Fibroblast of lung (primary cell): ENCODE measurements at regions not wholly inside any gene's neighbourhood (a gene's known extent, or its start where the extent isn't known, plus 50 kb on each side); places are given as distances from the start of the nearest gene placed in this dataset.
A peak's percentile ranks its signal among the peaks of the same experiment; 100 is the strongest.
"Not testable (repeated sequence)": the region's sequence is repeated elsewhere in the genome, so short reads cannot be mapped to it uniquely, and the experiment has no call there.

Experiments
- DNase-seq, 2 donors: peaks; one replicate each; pipeline versions ENCODE4 v3.0.0 to v3.0.0-alpha.2; 2010; ENCODE audit warnings: low read depth in 2 of 2
- H2AFZ ChIP-seq: 2 replicates; pipeline ENCODE4 v1.5.1; 2012; ENCODE audit warnings: low read length, control low read depth, inconsistent platforms
- H3K27ac ChIP-seq: 2 replicates; pipeline ENCODE4 v1.5.1; 2011; ENCODE audit warnings: low read length, control low read depth; ENCODE audit not compliant: insufficient read depth
- H3K27me3 ChIP-seq: 2 replicates; pipeline ENCODE4 v1.5.1; 2011; ENCODE audit warnings: mild to moderate bottlenecking, low read length; ENCODE audit not compliant: control insufficient read depth, insufficient read depth
- H3K36me3 ChIP-seq: 2 replicates; pipeline ENCODE4 v1.5.1; 2011; ENCODE audit warnings: low read length; ENCODE audit not compliant: control insufficient read depth, insufficient read depth
- H3K4me1 ChIP-seq: 2 replicates; pipeline ENCODE4 v1.5.1; 2011; ENCODE audit warnings: low read length; ENCODE audit not compliant: control insufficient read depth, insufficient read depth; ENCODE audit errors: extremely low read depth
- H3K4me2 ChIP-seq: 2 replicates; pipeline ENCODE4 v1.5.1; 2011; ENCODE audit warnings: low read length, control low read depth; ENCODE audit not compliant: insufficient read depth; ENCODE audit errors: extremely low read depth
- H3K4me3 ChIP-seq, 4 experiments: fragments of 200-600 bp in 1 of 4; sonication (generic) in 1 of 4; replicated peaks in 1 of 4; 2 replicates each; pipeline ENCODE4 v1.5.1; 2011 to 2016; ENCODE audit warnings: low read length in 4 of 4, low read depth in 3 of 4, mild to moderate bottlenecking in 3 of 4, control low read depth in 2 of 4, inconsistent platforms in 1 of 4, mixed read lengths in 1 of 4; ENCODE audit not compliant: insufficient read depth in 1 of 4; ENCODE audit errors: control extremely low read depth in 1 of 4
- H3K79me2 ChIP-seq: 2 replicates; pipeline ENCODE4 v1.5.1; 2012; ENCODE audit warnings: mild to moderate bottlenecking, low read length, inconsistent platforms; ENCODE audit not compliant: control insufficient read depth, insufficient read depth
- H3K9ac ChIP-seq: 2 replicates; pipeline ENCODE4 v1.5.1; 2011; ENCODE audit warnings: mild to moderate bottlenecking, low read length, control low read depth; ENCODE audit not compliant: insufficient read depth
- H3K9me3 ChIP-seq: 2 replicates; pipeline ENCODE4 v1.5.1; 2012; ENCODE audit warnings: low read depth, low read length; ENCODE audit not compliant: control insufficient read depth, insufficient read depth
- H4K20me1 ChIP-seq: 2 replicates; pipeline ENCODE4 v1.5.1; 2011; ENCODE audit warnings: low read length; ENCODE audit not compliant: control insufficient read depth, insufficient read depth; ENCODE audit errors: extremely low read depth
- CTCF ChIP-seq, 2 donors: IDR thresholded peaks in 1 of 2; conservative IDR thresholded peaks in 1 of 2; 1 replicate in 1 of 2; 2 replicates in 1 of 2; pipeline ENCODE4 v1.5.1; 2011 to 2012; ENCODE audit warnings: low read length in 2 of 2, control low read depth in 1 of 2, inconsistent platforms in 1 of 2, low read depth in 1 of 2, mild to moderate bottlenecking in 1 of 2
- EZH2 ChIP-seq: IDR thresholded peaks from 2 replicates; pipeline ENCODE4 v1.5.1; 2012; ENCODE audit warnings: low read length, control low read depth, mild to moderate bottlenecking; ENCODE audit errors: missing control alignments

- TF ChIP-seq CTCF (conservative IDR thresholded peaks at IDR 0.05 in 1 of 2, IDR thresholded peaks at IDR 0.05 in 1 of 2; ENCODE audit: low read depth in 1 of 2, low read length in 2 of 2), result peak; percentile 42 to 77
- no peak for TF ChIP-seq EZH2
- DNase-seq, result peak; percentile 53 to 86
- Histone ChIP-seq H3K9ac (no peak overlapping the region), H2AFZ (peak overlapping the region; percentile 43), H3K4me3 (no peak overlapping the region), H3K4me1 (peaks cover 3% of the 10 kb centered on the region), H3K79me2 (no peaks in the 10 kb centered on the region), H3K4me2 (peak overlapping the region; percentile 57), H3K36me3 (no peaks in the 10 kb centered on the region), H3K27me3 (no peaks in the 10 kb centered on the region), H3K27ac (no peak overlapping the region), H4K20me1 (no peaks in the 10 kb centered on the region), H3K9me3 (no peaks in the 10 kb centered on the region)
Measured at GRCh38 chr5:148740966-148741742, 85.3 kb upstream of the ADRB2 start.

DNA sequence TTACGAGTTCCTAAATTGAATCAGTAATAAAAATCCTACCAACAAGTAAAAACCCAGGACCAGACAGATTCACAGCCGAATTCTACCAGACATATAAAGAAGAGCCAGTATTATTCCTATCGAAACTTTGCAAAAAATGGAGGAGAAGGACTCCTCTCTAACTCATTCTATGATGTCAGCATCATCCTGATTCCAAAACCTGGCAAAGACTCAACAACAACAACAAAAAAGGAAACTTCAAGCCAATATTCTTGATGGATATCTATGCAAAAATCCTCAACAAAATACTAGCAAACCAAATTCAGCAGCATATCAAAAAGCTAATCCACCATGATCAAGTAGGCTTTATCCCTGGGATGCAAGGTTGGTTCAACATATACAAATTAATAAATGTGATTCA is 84.6 kb upstream of the ADRB2 start:
- H3K9ac ChIP-seq, H4K20me1 ChIP-seq, H2AFZ ChIP-seq, H3K79me2 ChIP-seq, H3K4me1 ChIP-seq, H3K4me3 ChIP-seq, H3K27me3 ChIP-seq, H3K36me3 ChIP-seq, H3K9me3 ChIP-seq, H3K27ac ChIP-seq, H3K4me2 ChIP-seq: not testable (repeated sequence)
- DNase-seq, result peak in 1 of 2 donors; percentile 37

- DNase-seq, H4K20me1 ChIP-seq, H3K27me3 ChIP-seq, H3K4me3 ChIP-seq, H3K9ac ChIP-seq, H2AFZ ChIP-seq, H3K4me1 ChIP-seq, H3K9me3 ChIP-seq, H3K36me3 ChIP-seq, H3K79me2 ChIP-seq, H3K4me2 ChIP-seq, H3K27ac ChIP-seq: not testable (repeated sequence)
Measured at GRCh38 chr5:148744380-148744779, 82.0 kb upstream of the ADRB2 start.

DNA sequence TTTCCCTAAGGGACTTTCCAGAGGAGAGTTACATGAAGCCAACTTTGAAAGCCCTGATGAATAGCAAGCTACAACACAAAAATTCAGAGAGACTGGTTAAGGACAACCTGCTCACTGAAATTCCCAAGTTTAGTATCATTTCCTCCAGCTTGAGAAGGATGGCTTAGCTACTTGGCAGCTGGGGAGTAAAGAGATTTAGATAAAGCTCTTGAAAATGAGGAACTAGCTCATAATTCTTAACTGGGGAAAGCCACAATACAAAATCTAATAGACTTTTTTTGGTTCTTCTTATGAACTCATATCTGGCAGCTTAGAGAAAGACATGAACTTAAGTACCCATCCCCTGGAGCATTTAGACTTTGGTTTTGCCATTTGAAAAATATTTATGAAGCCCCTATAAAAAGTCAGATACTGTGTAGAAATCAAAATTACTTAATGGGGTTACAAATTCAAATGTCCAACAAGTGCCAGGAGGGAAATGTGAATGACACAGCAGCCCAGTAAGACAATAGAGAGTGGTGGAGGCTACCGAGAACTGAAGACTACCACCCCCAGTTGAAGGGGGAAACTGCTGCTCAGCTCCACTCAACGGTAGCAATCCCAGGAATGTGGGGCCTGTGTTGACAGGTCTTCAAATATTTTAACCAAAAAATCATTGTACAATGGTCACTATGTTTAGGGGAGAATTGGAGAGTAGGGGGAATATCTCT is 79.4 kb upstream of the ADRB2 start:
- no peak overlapping the region for H3K4me2 ChIP-seq
- no peak overlapping the region for H3K27ac ChIP-seq
- no peaks in the 10 kb centered on the region for H3K4me1 ChIP-seq
- no peak overlapping the region for H3K9ac ChIP-seq
- no peaks in the 10 kb centered on the region for H3K27me3 ChIP-seq
- H3K4me3 ChIP-seq, result no peak overlapping the region
- H3K36me3 ChIP-seq, result no peaks in the 10 kb centered on the region
- DNase-seq, result peak in 1 of 2 donors; percentile 47
- TF ChIP-seq EZH2, result no peak
- TF ChIP-seq CTCF (conservative IDR thresholded peaks at IDR 0.05 in 1 of 2, IDR thresholded peaks at IDR 0.05 in 1 of 2; ENCODE audit: low read depth in 1 of 2, low read length in 2 of 2), result no peak
- no peaks in the 10 kb centered on the region for H3K79me2 ChIP-seq
- H4K20me1 ChIP-seq, result no peaks in the 10 kb centered on the region
- H3K9me3 ChIP-seq, result no peaks in the 10 kb centered on the region
- H2AFZ ChIP-seq, result no peak overlapping the region
